Hepatic stellate cell (primary cell): ENCODE measurements at regions not wholly inside any gene's neighbourhood (a gene's known extent, or its start where the extent isn't known, plus 50 kb on each side); places are given as distances from the start of the nearest gene placed in this dataset.
"Not testable (repeated sequence)": the region's sequence is repeated elsewhere in the genome, so short reads cannot be mapped to it uniquely, and the experiment has no call there.

Experiments
- DNase-seq: peaks from one replicate; pipeline ENCODE4 v3.0.0; 2011; ENCODE audit warnings: low spot score

DNA sequence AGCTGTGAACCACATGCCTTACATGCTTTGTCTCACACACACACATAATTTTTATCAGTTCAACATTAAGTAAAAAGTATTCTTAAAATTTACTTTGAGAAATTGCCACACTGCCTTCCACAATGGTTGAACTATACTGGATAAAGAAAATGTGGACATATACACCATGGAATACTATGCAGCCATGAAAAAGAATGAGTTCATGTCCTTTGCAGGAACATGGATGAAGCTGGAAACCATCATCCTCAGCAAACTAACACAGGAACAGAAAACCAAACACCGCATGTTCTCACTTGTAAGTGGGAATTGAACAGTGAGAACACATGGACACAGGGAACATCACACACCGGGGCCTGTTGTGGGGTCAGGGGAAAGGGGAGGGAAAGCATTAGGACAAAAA, 774.9 kb upstream of the RAB6C start:
- not testable (repeated sequence) for DNase-seq

GRCh38 chr2:129205176-129205575, 774.3 kb upstream of the RAB6C start:
- DNase-seq, result no peak

DNA sequence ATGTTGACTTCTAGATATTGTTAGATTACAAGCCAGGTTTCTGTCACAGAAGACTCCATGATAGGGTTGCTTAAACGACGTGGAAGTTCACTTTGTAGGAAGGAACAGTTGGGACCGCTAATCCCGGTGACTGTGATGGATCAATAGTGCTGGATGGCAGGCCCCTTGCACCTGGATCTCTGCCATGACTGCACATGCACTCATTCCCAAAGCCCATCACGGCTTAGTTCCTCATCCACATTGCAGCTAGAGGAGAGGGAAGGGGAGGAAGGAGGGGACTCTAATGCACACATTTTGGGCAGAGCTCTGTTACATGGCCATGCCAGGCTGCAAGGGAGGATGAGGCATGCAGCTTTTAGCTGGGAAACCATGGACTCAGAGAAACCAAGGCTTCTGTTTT, 773.7 kb upstream of the RAB6C start:
- DNase-seq, result no peak

GRCh38 chr2:129212299-129212958, 767.0 kb upstream of the RAB6C start:
- no peak for DNase-seq

DNA sequence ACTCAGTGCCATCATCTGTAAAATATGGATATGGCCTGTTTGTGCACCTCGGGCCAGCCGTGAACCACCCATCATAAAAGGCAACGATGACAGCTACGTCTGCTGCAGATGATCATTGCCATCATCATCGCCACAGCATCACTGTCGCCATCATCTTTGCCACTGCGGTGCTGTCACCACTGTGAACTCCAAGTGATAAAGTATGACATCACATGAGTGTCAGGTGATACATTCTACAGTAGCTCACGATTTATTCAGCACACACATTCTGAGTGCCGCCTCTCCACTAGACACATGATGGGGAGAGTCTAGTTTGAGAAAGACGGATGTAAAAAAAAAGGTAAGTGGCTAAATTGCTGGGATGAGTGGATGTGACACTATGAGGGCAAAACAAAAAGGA, 755.4 kb upstream of the RAB6C start:
- no peak for DNase-seq

GRCh38 chr2:129224486-129224885, 755.0 kb upstream of the RAB6C start:
- no peak for DNase-seq

GRCh38 chr2:129229196-129229595, 750.3 kb upstream of the RAB6C start:
- DNase-seq, result no peak

- DNase-seq, result no peak
These were observed 749.5 kb upstream of the RAB6C start for GRCh38 chr2:129229830-129230441.

- DNase-seq, result no peak
These were observed 747.5 kb upstream of the RAB6C start for GRCh38 chr2:129231924-129232323.

GRCh38 chr2:129233166-129233565, 746.3 kb upstream of the RAB6C start:
- DNase-seq, result no peak

DNA sequence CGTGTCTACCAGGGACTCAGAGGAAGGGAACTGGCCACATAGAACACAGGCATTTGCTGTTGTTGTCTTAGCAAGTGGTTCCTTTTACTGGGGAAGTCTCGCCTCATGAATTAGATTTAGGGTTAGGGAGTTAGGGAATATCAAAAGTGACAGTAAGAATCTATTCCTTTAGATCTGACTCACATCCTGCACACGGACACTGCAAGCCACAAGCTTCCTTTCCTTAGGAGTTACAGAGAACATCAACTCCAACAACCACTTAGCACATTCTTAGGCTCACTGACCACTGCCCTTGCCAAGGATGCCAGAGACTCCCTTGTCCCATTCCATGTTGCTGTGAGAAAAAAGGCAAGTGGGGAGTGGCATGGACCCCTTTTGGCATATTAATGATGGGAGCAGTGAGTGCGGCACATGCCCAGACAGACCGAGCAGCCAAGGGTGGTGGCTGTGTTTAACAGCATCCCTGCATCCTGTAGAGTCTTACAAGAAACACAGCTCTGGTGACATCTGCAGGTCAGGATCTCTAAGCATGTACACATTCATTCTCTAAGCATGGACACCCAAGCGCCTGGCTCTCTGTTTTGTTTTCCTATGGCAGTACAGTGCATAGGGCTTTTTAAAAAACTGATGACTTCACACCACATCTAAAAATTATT, 745.6 kb upstream of the RAB6C start:
- no peak for DNase-seq

DNA sequence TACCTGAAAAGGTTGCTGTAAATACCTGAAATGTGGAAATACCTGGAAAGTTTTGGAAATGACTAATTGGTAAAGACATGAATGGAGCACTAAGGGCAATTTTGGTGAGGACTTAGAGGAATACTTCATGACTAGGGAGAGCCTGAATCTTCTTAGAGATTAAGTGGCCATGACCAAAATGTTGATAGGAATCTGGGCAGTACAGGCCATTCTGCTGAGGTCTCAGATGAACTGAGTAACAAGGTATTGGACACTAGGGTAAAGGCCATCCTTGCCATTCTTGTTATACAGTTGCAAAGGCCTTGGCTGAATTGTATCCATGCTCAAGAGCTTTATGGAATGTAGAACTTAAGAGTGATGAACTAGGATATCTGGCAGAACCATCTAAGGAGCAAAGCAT, 742.9 kb upstream of the RAB6C start:
- no peak for DNase-seq

GRCh38 chr2:129237966-129238725, 741.3 kb upstream of the RAB6C start:
- DNase-seq, result no peak

- no peak for DNase-seq
These were observed 740.3 kb upstream of the RAB6C start for GRCh38 chr2:129239141-129239540.

DNA sequence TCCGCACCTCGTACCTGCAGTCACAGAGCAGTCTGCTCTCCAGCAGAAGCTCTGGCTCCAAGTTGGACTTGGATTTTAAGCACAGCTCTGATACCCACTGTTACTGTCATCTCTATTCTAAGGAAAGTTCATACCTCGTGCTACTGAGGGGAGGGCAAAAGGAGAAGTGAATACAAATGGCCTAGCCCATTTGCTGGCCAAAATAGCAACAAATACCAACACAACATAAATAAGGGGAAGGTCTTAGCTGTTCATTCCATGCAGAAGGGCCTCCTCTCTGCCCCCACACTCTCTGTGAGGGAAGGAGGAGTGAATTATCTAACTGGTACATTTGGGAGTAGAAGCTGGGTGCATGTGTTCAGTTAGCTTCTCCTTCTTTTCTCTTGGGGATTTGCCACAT, 739.4 kb upstream of the RAB6C start:
- no peak for DNase-seq

GRCh38 chr2:129242269-129242668, 737.2 kb upstream of the RAB6C start:
- no peak for DNase-seq

DNA sequence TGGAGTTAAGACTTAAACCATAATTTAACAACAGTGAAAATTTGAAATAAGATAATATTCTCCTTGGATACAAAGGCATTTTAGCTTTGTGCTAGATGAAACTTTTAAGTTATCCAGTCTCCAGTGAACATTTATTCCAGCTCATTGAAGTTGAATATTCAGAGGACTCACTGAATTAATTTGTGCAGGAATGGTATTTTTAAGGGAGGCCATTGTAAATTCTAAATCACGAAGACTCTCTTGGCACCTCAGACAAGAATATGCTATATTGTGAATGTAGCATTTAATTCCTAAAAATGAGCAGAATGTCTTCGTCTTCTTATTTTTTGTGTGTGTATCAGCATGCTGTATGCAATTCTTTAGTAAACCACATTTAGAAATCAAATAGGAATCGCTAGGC, 731.7 kb upstream of the RAB6C start:
- no peak for DNase-seq

- no peak for DNase-seq
These were observed 731.3 kb upstream of the RAB6C start for GRCh38 chr2:129248198-129248597.

DNA sequence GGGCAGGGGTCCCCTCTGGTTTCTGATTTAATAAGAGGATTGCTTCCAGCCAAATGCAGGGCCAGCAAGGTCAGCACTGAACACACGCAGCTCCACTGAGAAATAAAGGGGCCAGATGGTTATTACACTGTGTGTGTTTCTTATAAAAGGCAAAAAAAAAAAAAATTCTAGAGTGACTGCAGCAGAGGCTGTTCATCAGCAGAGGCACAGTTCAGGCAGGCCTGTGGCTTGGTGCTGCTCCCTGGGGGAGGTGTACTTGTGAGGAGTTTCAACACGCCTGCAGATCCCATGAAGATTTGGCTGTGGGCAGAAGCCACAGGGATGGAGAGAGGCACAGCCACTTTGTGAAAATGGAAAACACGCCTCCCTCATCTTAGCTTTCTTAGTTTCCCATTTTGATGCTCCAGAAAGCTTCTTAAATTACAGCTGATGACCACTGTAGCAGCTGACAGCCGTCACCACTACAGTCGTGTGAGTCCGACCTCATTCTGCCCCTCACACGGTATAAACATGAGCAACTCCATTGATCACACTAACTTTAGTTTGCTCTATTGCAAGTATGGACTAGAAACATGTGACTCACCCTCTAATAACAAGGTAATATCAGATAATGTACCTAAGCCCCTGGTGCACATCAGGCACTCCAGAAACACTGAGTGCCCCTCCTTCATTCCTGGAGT, 726.5 kb upstream of the RAB6C start:
- no peak for DNase-seq

DNA sequence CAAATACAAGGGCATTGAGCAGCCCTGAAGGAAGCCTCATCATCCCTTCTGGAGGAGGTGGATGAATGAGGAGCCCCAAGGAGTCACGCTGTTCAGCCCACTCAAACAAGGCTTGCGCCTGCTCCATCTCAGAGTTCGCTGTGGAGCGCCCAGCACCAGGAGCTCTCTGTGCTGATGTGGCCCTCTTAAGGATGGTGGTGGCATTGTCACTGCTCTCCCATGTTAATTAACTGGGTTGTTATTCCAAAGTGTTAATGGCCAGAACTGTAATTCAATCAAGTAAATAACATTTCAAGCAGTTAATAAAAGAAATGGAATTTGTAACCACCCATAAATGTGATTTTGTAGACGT, 726.0 kb upstream of the RAB6C start:
- DNase-seq, result no peak

DNA sequence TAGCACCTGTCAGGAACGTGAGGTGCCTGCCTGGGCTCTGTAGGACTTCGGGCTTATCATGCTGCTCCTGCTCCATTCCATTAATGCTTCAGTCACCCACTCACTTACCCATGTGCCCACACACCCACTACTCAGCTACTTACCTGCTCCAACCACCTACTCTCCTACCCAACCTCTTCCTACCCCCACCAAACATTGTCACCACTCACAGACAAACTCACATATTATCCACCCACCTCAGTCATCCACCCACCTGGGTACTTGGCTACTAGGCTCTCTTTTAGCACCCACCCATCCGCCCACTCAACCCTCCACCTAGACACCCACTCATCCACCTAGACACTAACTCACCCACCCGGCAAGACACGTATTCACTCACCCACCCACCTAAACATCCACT, 724.7 kb upstream of the RAB6C start:
- no peak for DNase-seq

- no peak for DNase-seq
These were observed 723.7 kb upstream of the RAB6C start for GRCh38 chr2:129255610-129256313.
